HG03139 (cell line): ENCODE measurements at regions not wholly inside any gene's neighbourhood (a gene's known extent, or its start where the extent isn't known, plus 50 kb on each side); places are given as distances from the start of the nearest gene placed in this dataset.

Source experiments
- ATAC-seq: cut with Tn5 transposase; IDR thresholded peaks from one replicate; pipeline ENCODE4 v1.9.1; 2021; ENCODE audit not compliant: unreplicated experiment

DNA sequence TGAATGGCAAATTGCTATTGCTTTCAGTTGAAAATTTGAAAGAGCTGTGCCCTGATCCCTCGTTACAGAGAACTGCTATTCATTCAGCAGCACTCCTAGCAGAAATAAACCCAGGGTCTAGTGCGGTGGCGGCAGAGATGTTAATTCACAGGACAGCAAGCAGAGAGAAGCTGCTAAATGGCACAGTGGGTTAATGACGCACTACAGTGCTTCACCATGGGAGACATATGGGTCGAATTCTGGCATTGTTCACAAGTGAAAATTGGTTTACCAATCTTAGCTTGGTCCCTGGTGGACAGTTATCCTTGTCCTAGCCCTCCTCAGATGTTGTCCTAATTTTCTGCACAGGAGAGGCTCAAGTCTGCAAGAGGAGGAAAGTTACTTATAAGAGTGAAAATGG, 807.4 kb downstream of the TLE1 start:
- ATAC-seq = no peak

- no peak for ATAC-seq
Observed at GRCh38 chr9:80881320-80881719, 808.0 kb downstream of the TLE1 start.

DNA sequence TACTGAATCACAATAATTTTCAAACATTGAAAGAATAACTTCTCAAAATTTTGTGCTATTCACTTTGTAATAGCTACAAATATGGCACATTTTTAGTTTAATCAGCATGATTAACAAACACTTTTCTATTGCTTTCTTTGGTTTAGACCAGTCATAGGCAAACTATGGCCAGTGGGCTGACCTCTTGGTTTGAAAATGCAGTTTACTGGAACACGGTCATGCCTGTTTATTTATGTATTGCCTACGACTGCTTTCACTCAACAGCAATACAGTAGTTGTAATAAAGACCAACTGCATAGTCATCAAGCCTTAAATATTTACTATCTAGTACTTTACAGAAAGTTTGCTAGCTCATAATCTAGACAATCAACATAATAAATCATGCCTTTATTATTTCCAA, 810.8 kb downstream of the TLE1 start:
- no peak for ATAC-seq

DNA sequence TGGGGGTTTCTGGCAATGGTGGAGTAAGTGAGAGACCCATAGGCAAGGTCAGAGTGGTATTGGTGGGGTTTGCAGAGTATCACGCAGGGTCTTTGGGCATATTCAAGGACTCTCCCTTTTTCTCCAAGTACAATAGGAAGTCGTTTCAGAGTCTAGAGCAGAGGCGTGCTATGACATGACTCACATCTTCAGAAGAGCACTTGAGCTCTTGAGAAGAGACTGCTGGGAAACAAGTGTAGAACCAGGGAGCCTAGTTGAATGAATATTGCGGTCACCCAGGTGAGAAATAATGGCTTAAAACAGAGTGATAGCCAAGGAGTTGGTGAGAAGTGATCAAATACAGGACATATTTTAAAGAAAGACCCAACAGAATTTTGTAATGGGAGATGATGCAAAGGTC, 813.4 kb downstream of the TLE1 start:
- no peak for ATAC-seq

DNA sequence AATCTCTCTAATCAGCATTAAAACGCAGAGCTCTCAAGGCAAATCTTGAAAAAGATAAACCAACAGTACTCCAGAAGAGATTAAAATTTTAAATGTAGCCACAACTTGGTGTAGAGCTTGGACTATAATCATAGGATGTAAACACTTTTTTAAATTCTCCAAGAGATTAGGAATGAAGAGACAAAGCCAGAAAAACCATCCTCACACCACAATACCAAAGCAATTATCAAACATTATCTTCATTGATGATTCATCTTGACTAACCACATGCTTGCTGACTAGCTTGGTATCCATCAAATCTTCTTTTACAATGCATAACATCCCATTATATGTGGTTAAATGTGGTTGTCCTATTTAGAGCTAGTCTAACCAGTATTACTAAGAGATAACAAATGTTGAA, 815.1 kb downstream of the TLE1 start:
- no peak for ATAC-seq

- ATAC-seq = no peak
Observed at GRCh38 chr9:80873861-80874260, 815.5 kb downstream of the TLE1 start.

DNA sequence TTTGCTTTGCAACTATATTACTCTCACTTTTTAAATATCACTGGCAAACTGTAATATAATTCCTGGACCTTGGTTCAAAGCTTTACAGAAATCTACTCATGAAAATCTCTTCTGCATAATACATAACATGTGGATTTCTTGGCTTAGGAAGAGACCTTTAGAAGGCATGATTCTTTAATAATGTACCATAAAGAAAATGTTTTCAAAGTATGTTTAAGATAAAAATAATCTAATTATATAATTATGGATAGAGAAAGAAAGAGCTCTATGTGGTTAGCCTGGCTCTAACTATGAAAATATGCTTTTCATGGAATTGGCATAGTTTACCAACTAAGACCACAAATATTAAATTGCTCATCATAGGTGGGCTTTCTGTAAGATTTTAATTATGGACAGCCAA, 817.8 kb downstream of the TLE1 start:
- ATAC-seq = no peak

- no peak for ATAC-seq
Observed at GRCh38 chr9:80867731-80868130, 821.6 kb downstream of the TLE1 start.

GRCh38 chr9:80866576-80867227, 822.6 kb downstream of the TLE1 start:
- no peak for ATAC-seq

DNA sequence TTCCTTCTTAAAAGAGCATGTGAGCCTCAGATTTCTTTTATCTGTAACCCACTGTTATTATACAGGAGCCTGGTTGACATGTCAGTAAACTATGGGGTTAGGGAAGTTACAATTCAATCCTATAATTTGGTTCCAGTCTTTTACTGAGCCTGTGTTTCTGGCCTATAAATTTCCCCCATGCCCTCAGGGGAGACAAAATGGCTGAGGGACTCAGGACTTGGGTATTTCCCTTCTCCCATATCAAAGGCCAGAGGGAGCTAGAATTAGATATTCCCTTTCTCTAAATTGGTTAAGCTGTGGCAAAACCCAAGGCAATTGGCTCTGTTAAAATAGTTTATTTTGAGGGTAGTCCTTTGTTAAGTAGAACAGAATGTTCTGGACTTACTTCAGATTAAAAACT, 823.2 kb downstream of the TLE1 start:
- no peak for ATAC-seq

GRCh38 chr9:80843028-80843427, 846.3 kb downstream of the TLE1 start:
- no peak for ATAC-seq

- no peak for ATAC-seq
Observed at GRCh38 chr9:80842389-80842788, 847.0 kb downstream of the TLE1 start.

- no peak for ATAC-seq
Observed at GRCh38 chr9:80841888-80842287, 847.5 kb downstream of the TLE1 start.

DNA sequence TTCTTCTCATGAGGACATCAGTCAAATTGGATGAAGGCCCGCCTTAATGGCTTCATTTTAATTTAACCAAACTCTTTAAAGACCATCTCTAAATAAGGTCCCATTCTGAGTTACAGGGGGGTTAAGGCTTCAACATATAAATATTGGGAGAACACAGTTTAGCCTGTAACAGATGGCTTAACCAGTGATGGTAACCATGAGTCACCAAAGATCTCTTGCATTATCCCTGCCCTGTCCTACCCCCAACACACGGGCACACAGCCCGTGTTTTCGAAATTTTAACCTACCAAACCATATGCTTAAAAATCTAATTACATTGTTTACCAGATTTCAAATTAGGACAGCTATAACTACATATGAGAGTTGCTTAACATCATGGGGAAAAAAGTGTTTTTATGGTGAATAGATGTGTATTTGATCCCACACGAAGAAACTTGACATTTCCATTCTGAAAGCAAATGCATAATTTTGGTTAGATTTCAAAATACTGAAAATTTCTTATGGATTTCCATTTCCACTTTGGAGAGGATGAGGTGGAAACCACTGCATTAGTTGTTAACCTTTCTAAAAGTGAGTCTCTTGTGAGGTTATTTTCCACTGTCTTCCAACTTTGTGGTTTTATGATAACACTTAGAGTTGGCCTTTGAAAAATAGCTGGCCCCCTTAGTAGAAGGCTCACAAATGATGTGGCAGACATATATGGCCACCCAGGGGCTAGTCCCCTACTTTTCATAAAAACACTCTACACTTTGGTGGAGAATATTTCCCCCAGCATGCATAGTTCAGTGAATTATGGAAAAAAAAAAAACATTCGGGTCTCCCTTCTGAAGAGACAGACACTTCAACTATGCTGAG, 849.3 kb downstream of the TLE1 start:
- no peak for ATAC-seq

GRCh38 chr9:80836013-80836412, 853.3 kb downstream of the TLE1 start:
- no peak for ATAC-seq

- ATAC-seq = no peak
Observed at GRCh38 chr9:80831751-80832150, 857.6 kb downstream of the TLE1 start.

DNA sequence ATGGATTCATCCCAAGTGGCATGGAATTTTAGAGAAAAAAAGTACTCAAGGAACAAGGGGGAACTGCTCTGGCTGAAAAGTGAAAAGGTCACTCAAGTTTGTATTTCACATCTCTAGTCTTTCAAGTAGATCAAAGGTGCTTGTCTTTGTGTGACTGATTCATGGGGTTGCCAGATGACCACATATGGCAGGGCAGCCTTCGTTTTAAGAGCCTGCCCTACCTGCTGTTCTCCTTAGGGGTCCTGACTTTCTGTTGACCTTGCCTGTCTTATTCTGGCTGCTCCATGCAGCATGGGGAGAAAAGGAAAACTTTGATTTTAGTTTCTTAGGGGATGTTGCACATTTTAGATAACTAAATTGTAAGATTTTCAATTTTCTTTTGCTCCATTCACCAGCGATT, 877.7 kb downstream of the TLE1 start:
- no peak for ATAC-seq

DNA sequence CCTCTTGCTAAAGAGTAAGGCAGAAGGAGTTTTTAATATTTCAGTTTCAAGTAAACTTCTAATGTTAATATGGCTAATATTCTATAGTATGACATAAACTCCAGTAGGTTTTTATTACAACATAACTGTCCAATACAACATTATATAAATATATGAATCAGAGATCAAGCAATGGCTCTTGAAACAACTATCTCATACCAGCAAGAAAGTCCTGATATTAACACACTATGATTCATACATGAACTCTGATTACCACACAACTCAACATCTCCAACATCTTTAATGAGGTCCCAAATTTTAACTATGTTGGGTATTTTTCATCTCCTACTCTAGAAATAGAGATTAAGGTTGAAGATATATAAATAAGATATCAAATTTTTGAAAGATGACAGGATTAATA, 878.3 kb downstream of the TLE1 start:
- no peak for ATAC-seq

DNA sequence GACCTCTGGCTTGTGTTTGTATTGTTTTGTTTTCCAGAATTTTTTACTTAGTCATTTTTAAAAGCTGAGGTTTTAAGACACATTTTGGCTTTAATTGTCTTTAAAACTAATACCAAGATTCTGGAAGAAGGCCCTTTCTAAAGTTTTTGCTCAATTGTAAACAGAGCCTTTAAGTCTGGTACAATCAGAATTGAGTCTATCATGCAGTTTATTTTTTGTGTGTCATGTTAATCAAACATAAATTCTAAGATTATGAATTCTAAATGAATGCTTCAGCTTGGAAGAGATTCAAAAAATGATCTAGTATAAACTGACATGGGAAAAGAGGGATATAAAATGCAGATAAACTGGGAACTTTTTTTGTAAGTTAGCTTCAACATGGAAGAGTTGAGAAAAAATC, 882.7 kb downstream of the TLE1 start:
- ATAC-seq = no peak

GRCh38 chr9:80804873-80805272, 884.5 kb downstream of the TLE1 start:
- ATAC-seq = no peak

- ATAC-seq = no peak
Observed at GRCh38 chr9:80797831-80798688, 891.3 kb downstream of the TLE1 start.
